GM23338 (cell line): ENCODE measurements at regions not wholly inside any gene's neighbourhood (a gene's known extent, or its start where the extent isn't known, plus 50 kb on each side); places are given as distances from the start of the nearest gene placed in this dataset.
A peak's percentile ranks its signal among the peaks of the same experiment; 100 is the strongest.

Experiments used
- ATAC-seq: fragments of 200-7000 bp; cut with Tn5 transposase; 3 replicates; pipeline ENCODE4 v1.9.1; 2020
- DNase-seq: peaks from one replicate; pipeline ENCODE4 v3.0.0-alpha.2; 2015; ENCODE audit warnings: low spot score
- H2AFZ ChIP-seq: fragments of 200-600 bp; sonication (generic); 2 replicates; pipeline ENCODE4 v1.8.0; 2016; ENCODE audit warnings: antibody characterized with exemption, mild to moderate bottlenecking, moderate library complexity
- H3F3A ChIP-seq: fragments of 200-600 bp; sonication (generic); replicated peaks from 2 replicates; pipeline ENCODE4 v1.8.0; 2017; ENCODE audit warnings: antibody characterized with exemption, mixed run types, low read depth
- H3K27ac ChIP-seq: fragments of 200-600 bp; sonication (generic); 2 replicates; pipeline ENCODE4 v1.6.1; 2016; ENCODE audit warnings: low read depth
- H3K27me3 ChIP-seq: fragments of 200-600 bp; sonication (generic); 2 replicates; pipeline ENCODE4 v1.8.0; 2016; ENCODE audit warnings: mild to moderate bottlenecking, mixed run types, moderate library complexity; ENCODE audit not compliant: insufficient read depth
- H3K36me3 ChIP-seq: fragments of 200-600 bp; sonication (generic); 2 replicates; pipeline ENCODE4 v1.8.0; 2016; ENCODE audit warnings: mild to moderate bottlenecking; ENCODE audit not compliant: insufficient read depth
- H3K4me1 ChIP-seq: fragments of 200-600 bp; sonication (generic); 2 replicates; pipeline ENCODE4 v1.8.0; 2016; ENCODE audit warnings: mild to moderate bottlenecking, moderate library complexity; ENCODE audit not compliant: insufficient read depth
- H3K4me2 ChIP-seq: fragments of 200-600 bp; sonication (generic); 2 replicates; pipeline ENCODE4 v1.7.1; 2017; ENCODE audit warnings: mixed run types
- H3K4me3 ChIP-seq: fragments of 200-600 bp; sonication (generic); 2 replicates; pipeline ENCODE4 v1.6.1; 2016; ENCODE audit warnings: mixed run types
- H3K79me2 ChIP-seq: fragments of 200-600 bp; sonication (generic); replicated peaks from 2 replicates; pipeline ENCODE4 v1.8.0; 2017; ENCODE audit warnings: mild to moderate bottlenecking; ENCODE audit not compliant: insufficient read depth
- H3K9me2 ChIP-seq: fragments of 200-600 bp; sonication (generic); 2 replicates; pipeline ENCODE4 v1.8.0; 2017; ENCODE audit not compliant: insufficient read depth
- H4K20me1 ChIP-seq: fragments of 200-600 bp; sonication (generic); replicated peaks from 2 replicates; pipeline ENCODE4 v1.8.0; 2017; ENCODE audit warnings: mild to moderate bottlenecking; ENCODE audit not compliant: insufficient read depth
- H3K27ac Mint-ChIP-seq: 2 replicates; pipeline ENCODE4 v1.8.0; 2020; ENCODE audit warnings: inconsistent platforms, mild to moderate bottlenecking, moderate library complexity, mixed read lengths
- H3K27me3 Mint-ChIP-seq: 3 replicates; pipeline ENCODE4 v1.8.0; 2022; ENCODE audit warnings: low read depth, mild to moderate bottlenecking, moderate library complexity, mixed read lengths, inconsistent platforms; ENCODE audit not compliant: insufficient read depth, poor library complexity
- H3K36me3 Mint-ChIP-seq: 3 replicates; pipeline ENCODE4 v1.8.0; 2021; ENCODE audit warnings: low read depth, mild to moderate bottlenecking, inconsistent platforms, moderate library complexity, mixed read lengths
- H3K4me1 Mint-ChIP-seq: 3 replicates; pipeline ENCODE4 v1.8.0; 2020; ENCODE audit warnings: mild to moderate bottlenecking, inconsistent platforms, mixed read lengths
- H3K4me3 Mint-ChIP-seq: 3 replicates; pipeline ENCODE4 v1.8.0; 2021; ENCODE audit warnings: moderate library complexity, mild to moderate bottlenecking, inconsistent platforms, mixed read lengths
- H3K9me3 Mint-ChIP-seq: 3 replicates; pipeline ENCODE4 v1.8.0; 2020; ENCODE audit warnings: moderate library complexity, mild to moderate bottlenecking, inconsistent platforms, mixed read lengths
- CREB1 ChIP-seq: fragments of 250-450 bp; sonication (Bioruptor Pico); IDR thresholded peaks from 2 replicates; pipeline ENCODE4 v1.5.0; 2020; ENCODE audit warnings: low read depth, mild to moderate bottlenecking, moderate library complexity
- CTCF ChIP-seq, 2 experiments: fragments of 200-600 bp in 1 of 2; sonication (generic) in 1 of 2; conservative IDR thresholded peaks; 2 replicates each; pipeline versions ENCODE4 v1.5.1 to v1.6.1; 2016 to 2017; ENCODE audit warnings: antibody characterized with exemption in 2 of 2, low read depth in 2 of 2, mild to moderate bottlenecking in 2 of 2, moderate library complexity in 1 of 2
- ETS1 ChIP-seq: IDR thresholded peaks from 2 replicates; pipeline ENCODE4 v1.6.1; 2016; ENCODE audit warnings: antibody characterized with exemption
- EZH2 ChIP-seq: fragments of 200-600 bp; sonication (generic); IDR thresholded peaks from one replicate; pipeline ENCODE4 v1.8.0; 2017; ENCODE audit warnings: antibody characterized with exemption, mild to moderate bottlenecking, low read depth; ENCODE audit not compliant: unreplicated experiment
- EZH2phosphoT487 ChIP-seq: fragments of 200-600 bp; sonication (generic); IDR thresholded peaks from one replicate; pipeline ENCODE4 v1.8.1; 2018; ENCODE audit warnings: antibody characterized with exemption; ENCODE audit not compliant: unreplicated experiment
- NANOG ChIP-seq: IDR thresholded peaks from 2 replicates; pipeline ENCODE4 v1.6.1; 2016; ENCODE audit warnings: antibody characterized with exemption, borderline replicate concordance
- POLR2AphosphoS5 ChIP-seq: IDR thresholded peaks from 2 replicates; pipeline ENCODE4 v1.6.1; 2016; ENCODE audit warnings: antibody characterized with exemption, low read depth
- REST ChIP-seq: IDR thresholded peaks from one replicate; pipeline ENCODE4 v1.6.1; 2018; ENCODE audit warnings: antibody characterized with exemption; ENCODE audit not compliant: unreplicated experiment
- STAT1 ChIP-seq: IDR thresholded peaks from one replicate; pipeline ENCODE4 v1.6.1; 2016; ENCODE audit warnings: antibody characterized with exemption; ENCODE audit not compliant: unreplicated experiment
- ZNF114 ChIP-seq: fragments of 250-450 bp; sonication (Bioruptor Pico); IDR thresholded peaks from 2 replicates; pipeline ENCODE4 v1.5.0; 2020; ENCODE audit warnings: mild to moderate bottlenecking, moderate library complexity

- TF ChIP-seq REST (no peak), EZH2phosphoT487 (no peak), NANOG (no peak), STAT1 (no peak), POLR2AphosphoS5 (no peak), ETS1 (no peak), CREB1 (CRISPR knock-in tag) (no peak), EZH2 (no peak), CTCF (conservative IDR thresholded peaks at IDR 0.05; ENCODE audit: low read depth in 2 of 2) (no peak), ZNF114 (no peak)
These were observed 267.6 kb downstream of the FAM170A start (continued) for GRCh38 chr5:119896826-119897536.

GRCh38 chr5:119897537-119898370, 268.4 kb downstream of the FAM170A start:
- Mint-ChIP-seq H3K36me3 (no peaks in the 10 kb centered on the region), H3K4me3 (no peak overlapping the region), H3K27ac (no peak overlapping the region), H3K27me3 (no peaks in the 10 kb centered on the region), H3K9me3 (no peaks in the 10 kb centered on the region), H3K4me1 (no peaks in the 10 kb centered on the region)
- Histone ChIP-seq H3K4me3 (no peak overlapping the region), H3K27me3 (no peaks in the 10 kb centered on the region), H3K36me3 (no peaks in the 10 kb centered on the region), H4K20me1 (no peaks in the 10 kb centered on the region), H3K4me2 (no peak overlapping the region), H3K9me2 (no peaks in the 10 kb centered on the region), H2AFZ (peak overlapping the region; percentile 68; the same call in 1 of the 2 replicates), H3F3A (no peaks in the 10 kb centered on the region), H3K79me2 (no peaks in the 10 kb centered on the region), H3K4me1 (no peaks in the 10 kb centered on the region), H3K27ac (no peak overlapping the region)
- ATAC-seq = no peak
- TF ChIP-seq NANOG (no peak), EZH2phosphoT487 (no peak), CREB1 (CRISPR knock-in tag) (no peak)
- DNase-seq = no peak
